ENCODE measurements at regions not wholly inside any gene's neighbourhood (a gene's known extent, or its start where the extent isn't known, plus 50 kb on each side); places are given as distances from the start of the nearest gene placed in this dataset.

DNA sequence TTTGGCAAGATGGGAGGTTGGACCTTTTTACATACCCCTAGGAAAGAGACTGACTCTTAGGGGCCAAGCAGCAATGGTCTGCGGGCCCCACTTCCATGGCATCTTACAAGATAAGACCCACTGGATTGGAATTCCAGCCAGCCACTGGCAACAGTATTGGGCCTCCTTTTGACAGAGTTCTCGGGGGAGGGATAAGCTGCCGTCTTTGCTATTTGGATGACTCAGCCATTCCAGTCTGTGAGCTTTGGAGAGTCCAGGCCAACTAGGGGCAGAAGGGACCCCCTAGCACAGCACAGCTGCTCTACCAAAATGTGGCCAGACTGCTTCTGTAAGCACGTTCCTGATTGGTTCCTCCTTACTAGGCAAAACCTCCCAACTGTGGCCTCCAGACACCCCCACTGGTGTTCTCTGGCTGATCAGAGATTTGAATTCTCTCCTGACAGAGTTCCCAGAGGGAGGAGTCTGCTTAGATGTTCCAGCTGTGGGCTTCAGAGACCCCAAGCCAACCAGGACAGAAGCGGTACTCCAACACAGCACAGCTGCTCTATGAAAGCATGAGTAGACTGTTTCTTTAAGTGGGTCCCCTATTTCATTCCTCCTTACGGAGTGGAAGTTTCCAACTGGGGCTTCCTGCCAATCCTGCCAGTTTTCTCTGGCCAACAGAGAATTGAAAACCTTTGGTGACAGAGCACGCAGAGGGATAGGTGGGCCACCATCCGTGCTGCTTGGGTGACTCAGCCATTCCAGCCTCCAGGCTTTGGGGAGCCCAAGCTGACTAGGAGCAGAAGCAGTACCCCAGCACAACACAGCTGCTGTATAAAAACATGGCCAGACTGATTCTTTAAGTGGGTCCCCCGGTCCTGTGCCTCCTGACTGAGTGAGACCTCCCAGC is 672.1 kb upstream of the RIOK2 start:
- peak; percentile 20 for DNase-seq

DNA sequence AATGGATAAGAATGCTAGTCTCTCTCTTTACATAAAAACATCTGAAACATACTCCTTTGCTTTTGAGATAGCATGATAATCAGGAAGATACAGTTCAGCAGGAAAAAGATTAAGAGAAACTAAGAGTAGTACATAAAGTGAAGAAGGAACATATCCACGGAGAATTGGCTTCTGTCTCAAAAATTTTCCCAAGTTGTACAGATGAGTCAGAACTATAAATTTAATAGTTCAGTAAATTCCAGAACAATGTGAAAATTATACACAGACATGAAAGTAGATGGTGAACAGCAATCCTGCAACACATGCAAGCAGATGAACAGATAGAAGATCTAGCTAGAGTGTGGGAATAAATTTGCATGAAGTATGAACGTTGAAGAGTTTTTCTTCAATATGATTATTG is 691.4 kb upstream of the RIOK2 start:
- no peak for DNase-seq

DNA sequence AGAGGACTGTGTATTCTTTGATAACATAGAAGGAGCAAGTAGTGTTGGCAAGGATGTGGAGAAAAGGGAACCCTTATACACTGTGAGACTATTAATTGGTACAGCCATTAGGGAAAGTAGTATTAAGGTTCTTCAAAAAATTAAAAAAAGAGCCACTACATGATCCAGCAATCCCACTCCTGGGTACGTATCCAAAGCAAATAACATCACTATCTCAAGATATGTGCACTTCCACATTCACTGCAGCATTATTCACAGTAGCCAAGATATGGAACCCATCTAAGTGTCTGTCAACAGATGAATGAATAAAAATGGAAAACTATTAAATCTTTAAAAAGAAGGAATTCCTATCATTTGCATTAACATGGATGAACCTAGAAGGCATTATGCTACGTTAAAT is 693.2 kb upstream of the RIOK2 start:
- DNase-seq, result no peak

DNA sequence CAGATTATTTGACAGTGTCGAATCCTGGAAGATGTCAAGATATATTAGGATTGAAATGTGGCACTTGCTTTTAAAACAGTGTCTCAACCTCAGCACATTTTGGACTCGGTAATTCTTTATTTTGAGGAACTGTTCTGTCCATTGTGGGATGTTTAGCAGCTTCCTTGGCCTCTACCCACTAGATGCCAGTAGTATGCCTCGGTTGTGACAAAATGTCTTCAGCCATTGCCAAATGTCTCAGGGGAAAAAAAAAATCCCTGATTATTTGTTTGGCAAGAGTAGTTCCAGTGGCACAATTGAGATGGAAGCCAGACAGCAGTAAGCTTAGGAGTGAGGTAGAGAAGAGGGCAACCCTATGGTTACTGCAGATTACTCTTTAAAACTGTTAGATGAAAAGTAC is 694.5 kb upstream of the RIOK2 start:
- DNase-seq, result no peak

DNA sequence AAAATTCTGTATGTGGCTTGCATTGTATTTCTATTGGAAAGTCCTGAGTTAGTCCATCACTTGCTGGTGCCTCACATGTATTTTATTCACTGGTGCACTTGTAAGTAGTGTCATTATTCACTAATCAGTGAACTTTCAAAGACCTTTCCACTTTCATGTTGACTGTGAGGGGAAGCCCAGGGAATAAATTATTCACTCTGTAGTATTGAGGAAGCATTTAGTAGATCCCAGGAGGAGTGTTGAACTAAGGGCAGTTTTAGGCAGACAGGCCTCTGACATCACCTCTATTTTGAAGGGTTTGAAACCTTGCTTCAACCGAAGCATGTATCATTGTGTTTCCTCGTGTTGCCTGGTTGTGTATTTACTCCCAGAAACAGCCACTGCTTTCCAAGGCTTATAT is 705.4 kb upstream of the RIOK2 start:
- DNase-seq, result no peak

DNA sequence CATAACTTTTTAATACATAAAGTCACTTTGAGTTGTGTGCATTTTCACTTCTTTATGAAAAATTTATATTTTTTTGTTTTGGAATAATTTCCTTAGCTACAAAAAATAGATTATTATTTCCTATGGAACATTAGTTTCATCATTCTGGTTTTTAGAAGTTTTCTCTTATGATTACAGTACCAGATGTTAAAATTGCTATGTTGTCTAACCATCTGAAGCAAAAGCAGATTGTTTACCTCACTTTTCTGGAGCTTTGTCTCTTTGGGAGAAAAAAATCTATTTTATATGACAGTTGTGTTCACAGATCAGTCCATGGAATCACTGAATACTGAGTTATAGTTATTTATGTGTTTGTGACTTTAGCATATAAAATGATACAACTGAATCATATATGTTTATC is 708.9 kb upstream of the RIOK2 start:
- no peak for DNase-seq

DNA sequence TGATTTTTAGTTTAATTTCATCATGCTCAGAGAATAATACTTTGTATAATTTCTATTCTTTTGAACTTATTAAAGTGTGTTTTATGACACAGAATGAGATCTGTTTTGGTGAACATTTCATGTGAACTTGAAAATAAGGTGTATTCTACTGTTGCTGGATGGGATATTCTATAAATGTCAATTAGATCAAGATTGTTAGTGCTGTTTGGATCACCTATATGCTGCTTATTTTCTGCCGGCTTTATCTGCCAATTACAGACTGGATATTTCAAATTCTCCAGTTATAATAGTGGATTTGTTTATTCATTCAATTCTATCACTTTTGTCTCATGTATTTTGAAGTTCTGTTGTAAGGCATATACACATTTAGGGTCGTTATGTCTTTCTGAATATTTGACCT is 720.7 kb upstream of the RIOK2 start:
- no peak for DNase-seq

DNA sequence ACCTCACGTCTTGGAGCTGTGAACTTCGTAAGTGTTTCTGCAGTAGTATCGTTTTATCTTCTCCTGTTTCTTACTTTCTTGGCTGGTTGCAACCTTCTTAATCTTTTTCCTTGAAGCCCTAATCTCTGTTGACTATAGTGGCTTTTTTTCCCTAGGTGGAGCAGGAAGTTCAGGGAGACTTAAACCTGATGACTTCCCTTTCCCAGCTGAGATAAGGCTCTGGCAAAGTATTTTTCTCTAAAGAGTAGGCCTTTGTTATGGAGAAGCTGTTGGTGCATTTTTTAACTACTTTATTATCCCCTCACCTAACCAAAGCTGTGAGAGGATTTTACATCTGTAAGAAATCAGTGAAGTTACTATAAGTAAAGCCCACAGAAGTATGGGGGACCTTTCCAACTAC is 723.1 kb upstream of the RIOK2 start:
- DNase-seq, result no peak

DNA sequence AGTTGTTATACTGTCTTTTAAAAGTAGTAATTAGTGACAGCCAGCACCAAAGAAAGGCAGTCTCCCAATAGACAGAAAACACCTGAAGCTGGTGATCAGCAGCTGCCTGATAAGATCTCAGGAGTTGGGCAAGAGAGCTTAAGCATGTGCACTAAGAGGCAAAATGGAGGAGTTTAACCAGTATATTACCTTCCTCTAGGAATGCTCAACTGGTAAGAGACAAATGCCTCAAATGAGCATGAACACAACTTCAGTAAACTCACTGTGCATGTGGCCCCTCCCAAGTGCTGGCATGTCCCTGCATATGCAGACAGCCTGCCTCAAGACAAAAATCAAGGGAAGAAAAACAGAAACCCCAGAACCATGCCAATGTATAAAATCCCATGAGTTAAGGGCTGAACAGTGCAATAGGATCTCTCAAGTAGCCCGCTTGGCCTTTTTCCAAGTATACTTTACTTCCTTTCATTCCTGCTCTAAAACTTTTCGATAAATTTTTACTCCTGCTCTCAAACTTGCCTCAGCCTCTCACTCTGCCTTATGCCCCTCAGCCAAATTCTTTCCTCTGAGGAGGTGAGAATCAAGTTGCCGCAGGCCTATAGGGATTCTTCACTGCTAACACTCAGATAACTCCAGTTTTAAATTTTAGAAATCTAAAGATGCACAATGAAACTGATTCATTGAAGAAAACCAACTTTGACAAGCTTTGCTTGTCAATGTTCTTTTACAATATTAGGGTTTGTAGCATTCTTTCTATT is 724.8 kb upstream of the RIOK2 start:
- DNase-seq, result no peak

DNA sequence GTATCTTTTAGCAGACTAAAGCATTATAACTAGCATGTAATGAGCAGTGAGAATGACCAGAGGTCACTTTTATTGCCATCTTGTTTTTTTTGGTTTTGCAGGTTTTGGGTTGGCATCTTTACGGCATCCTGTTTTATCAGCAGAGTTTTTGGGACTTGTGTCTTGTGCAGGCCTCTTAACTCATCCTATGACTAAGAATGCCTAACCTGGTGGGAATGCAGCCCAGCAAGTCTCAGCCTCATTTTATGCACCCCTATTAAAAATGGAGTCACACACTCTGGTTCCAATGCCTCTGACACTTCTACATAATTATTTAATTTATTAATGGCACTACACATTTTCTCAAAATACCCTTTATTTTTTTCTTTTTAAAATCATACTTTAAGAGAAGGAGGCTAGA is 726.5 kb upstream of the RIOK2 start:
- DNase-seq, result no peak

DNA sequence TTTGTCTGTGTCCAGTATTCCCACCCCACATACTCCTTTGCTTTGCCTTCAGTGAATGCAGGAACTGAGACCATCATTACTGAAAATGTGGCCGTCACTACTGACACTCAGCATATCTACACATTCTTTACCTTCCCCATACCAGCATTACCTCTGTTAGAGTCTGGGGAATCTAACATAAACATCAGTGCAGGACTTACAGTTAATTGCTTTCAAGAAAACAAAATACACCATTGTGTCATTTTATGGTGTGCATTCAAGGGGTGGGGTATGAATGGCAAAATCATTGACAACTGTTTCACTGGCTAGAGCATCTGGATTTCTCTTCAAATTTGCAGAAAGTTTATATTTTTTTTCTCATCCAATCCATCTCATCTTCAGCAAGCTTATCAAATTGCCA is 731.4 kb upstream of the RIOK2 start:
- DNase-seq, result no peak

DNA sequence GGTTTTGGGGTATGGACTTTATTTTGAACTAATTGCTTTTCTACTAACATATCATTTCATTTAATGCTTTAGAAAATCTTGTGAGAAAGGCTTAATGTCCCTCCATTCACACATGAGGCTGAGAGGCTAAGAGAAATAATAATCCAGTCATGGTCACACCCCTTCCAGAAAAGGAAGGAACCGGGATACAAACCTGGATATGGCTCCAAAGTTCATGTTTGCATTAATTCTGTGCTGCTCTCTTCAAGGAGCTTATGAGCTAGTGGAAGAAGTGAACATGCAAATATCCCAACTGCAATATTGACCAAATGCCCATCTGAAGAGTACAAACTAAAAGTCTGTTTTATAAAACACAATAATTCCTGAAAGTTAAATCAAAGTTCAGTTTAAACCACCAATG is 732.1 kb upstream of the RIOK2 start:
- no peak for DNase-seq

DNA sequence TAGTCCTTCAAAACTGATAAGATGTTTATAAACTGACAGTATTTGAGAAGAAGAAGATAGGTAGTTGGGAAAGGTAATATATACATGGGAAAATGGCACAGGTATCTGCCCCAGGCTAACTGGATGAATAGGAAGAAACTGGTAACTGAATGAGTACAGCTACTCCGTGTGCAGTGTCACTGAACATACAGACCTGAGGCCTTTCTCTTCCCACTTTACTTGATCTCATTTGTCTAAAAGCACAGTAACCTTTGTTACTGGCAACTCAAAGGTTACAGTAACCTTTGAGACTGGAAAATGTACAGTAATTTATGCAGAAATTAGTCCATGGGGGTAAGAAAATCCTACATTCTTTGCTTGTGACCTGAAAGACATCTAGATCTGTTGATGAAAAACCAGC is 735.0 kb upstream of the RIOK2 start:
- no peak for DNase-seq

DNA sequence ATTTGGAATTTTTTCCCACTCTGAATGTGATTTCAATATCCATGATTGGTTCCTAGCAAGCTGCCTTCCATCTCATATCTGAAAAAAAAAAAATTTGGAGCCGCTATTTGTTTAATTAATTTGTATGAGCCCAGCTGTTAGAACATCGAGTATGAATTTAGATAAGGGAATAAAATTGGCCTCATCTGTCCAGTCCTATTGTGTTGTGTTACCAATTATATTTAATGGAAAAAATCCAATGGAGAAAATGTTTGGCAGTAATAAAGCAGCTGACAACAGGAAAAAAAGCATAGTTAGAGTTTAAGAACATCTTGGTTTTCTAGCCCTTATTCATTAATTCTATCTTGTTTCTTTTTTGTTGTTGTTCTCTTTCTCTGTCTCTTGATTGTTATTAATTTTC is 735.6 kb upstream of the RIOK2 start:
- DNase-seq, result no peak

DNA sequence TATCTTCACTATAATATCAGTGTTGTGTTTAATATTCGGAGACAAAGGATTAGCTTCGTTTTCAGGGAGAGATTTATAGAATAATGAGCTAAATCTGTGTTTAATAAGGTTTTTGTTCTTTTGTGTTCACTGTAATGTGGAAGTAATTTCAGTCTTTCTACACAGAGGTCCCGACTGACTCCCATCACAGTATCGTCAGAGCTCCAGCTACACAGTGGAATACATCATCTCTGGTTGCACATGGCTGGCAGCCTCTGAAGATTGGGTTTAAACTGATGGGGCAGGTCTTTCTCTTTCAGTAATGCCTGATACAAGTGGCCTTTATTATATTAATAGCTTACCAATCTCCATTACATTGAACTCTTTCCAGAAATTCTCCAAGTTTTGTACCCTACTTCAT is 736.7 kb upstream of the RIOK2 start:
- no peak for DNase-seq

DNA sequence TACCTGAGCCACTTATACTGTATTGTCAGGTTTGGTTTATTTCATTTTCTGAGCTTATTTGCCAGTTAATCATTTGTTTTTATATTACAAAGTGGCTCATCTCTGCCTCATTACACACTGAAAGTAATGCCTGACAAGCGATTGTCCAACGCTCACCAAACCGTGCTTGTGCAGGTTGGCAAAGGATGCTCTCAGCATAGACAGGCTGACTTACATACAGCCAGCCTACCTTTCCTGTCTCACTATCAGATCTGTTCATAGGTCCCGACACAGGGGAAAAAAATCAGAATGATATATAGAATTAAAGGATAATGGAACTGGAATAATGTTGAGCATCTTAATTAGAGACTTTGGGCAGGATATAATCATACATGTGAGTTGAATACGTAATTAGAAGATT is 739.7 kb upstream of the RIOK2 start:
- DNase-seq, result no peak

DNA sequence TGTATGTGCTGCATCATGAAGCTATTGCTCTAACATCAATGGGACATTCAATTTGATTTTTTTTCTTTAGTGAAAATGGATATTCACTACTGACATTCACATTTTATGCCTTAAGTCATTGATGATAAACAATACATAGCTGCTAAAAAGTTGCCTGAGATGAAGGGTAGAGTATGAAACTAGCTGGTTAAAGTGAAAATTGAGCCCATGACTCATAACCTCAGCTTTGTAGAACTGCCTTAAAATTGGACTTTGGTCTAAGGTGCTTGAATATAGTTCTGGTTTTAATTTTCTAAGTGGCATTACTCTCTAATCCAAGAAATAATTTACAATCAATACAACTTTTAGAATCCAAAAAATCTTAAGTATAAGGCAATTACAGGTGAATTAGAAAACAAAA is 740.4 kb upstream of the RIOK2 start:
- DNase-seq, result no peak

DNA sequence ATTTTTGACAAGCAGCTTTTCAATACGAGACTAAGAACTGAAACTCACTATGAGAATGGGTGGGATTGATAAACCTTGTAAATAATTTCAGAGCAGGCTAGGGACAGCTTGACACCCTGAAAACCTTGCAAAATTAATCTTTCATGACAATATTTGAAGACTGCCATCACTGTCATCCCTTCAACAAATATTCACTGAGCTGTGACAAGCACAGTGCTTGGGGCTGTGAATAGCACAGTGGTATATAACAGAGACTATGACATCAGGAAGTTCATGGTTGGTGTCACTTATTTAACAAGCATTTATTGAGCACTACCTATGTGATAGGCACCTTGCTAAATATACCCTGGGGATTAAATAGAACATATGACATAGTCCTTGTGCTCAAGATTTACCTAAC is 741.0 kb upstream of the RIOK2 start:
- DNase-seq, result no peak

DNA sequence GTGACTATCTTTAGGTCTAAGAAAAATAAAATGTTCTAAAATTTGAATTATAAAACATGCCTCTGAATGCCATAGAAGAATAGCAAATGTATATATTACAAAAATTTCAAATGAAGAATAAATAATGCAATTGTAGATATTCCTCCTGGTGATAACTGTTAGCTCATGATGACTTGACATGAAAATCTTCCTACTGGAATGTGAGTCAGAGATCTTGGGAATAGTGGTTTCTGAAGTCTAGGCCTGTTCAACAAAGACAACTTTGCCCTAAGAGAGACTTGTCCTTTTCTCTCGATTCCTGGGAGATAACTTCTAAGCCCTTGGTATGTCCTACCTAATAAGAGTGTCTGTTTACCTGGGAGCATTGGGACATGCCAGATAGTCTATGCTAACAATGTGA is 746.3 kb upstream of the RIOK2 start:
- no peak for DNase-seq

DNA sequence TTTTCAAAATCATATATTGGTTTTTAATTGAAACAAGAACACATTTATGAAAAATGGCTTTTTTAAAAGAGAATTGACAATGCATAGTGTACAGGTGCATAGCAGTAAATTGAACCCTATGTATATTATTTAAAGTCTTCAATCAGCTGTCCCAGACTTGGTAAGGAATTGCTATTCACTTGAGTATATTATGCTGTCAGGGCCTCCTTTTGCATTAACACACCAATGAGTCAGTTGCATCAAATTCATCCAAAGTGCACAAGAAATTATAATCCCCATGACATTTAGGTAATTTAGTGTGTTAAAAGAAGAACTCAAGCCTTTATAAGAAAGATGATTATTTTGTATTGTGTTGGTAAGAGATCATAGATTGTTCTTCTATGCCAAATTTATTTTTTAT is 748.8 kb upstream of the RIOK2 start:
- no peak for DNase-seq

DNA sequence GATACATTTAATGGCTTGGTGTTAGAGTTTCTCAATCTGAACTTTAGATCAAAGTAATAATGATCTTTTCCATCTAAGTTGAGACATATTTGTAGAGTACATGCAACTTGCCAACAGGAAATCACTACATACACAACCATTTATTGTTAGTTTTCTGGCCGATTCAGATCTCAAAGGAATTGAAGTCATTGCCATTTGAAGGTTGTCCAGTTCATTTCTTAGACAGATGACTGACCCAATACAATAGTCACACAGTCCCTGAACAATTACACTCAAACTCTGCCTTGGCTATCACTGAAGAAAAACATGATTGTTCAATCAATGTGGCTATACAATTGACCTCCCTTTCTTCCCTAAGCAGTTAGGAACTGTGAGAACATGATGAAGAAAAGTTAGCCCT is 753.2 kb upstream of the RIOK2 start:
- no peak for DNase-seq

DNA sequence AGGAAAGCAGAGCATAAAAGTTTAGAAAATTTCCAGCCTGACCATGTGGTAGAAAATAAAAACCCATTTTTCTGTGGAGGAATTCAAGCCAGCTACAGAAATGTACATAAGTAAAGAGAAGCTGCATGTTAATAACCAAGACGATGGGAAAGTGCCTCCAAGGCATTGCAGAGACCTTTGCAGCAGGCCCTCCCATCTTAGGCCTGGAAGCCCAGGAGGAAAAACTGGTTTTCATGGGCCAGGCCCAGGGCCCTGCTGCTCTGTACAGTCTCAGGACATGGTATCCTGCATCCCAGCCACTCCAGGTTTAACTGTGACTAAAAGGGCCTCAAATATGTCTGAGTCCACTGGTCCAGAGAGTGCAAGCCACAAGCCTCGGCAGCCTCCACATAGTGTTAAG is 754.8 kb upstream of the RIOK2 start:
- DNase-seq, result no peak

DNA sequence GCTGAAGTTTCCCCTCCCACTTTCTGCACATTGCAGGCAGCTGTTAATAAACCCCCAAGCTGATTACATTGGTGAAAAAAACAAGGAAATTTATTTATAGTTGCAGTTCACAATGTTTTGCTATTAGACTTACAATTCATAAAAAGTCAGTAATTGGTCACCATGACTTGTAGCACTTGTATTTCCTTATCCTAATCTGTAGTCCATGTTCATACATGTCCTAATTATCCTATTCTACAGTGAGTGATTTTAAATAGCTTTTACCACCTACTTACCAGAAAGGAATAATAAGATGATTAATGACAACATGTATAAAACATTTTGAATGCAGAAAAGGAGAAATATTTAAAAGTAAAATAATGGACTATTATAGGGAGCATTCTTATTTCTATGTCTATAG is 760.0 kb upstream of the RIOK2 start:
- DNase-seq, result no peak

DNA sequence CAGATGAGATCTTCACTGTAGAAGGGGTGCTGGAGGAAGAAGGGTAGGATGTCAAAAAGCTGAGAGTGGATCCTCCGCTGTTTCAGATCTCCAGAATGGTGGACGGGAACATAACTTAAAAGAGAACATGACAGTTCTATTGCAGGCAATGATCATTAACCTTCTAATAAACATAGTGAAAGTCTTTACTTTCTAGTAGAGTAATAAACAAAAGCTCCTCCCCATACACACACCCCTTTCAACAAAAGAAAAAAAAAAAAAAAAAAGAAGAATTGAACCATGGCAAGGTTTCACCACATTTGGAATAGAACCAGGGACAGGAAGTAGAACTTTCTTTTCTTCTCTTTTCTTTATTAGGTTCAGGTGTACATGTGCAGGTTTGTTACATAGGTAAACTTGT is 768.1 kb upstream of the RIOK2 start:
- no peak for DNase-seq

DNA sequence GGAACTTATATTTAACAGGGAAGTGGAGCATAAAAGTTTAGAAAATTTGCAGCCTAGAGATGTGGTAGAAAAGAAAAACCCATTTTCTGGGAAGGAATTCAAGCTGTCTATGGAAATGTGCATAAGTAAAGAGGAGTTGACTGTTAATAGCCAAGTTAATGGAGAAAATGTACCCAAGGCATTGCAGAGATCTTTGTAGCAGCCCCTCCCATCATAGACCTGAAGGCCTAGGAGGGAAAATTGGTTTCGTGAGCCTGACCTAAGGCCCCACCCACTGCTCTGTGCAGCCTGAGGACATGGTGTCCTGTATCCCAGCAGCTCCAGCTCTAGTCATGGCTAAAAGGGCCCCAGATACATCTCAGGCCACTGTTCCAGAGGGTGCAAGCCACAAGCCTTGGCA is 772.4 kb upstream of the RIOK2 start:
- DNase-seq, result no peak
